Gastroesophageal sphincter (tissue), 3 donors: ENCODE measurements at regions not wholly inside any gene's neighbourhood (a gene's known extent, or its start where the extent isn't known, plus 50 kb on each side); places are given as distances from the start of the nearest gene placed in this dataset.

ENCODE experiments used
- CTCF ChIP-seq, 4 experiments: fragments of 200-600 bp in 2 of 4; fragments of 450-650 bp in 2 of 4; sonication (generic) in 1 of 4; IDR thresholded peaks; one replicate each; pipeline ENCODE4 v1.5.1; 2017 to 2019; ENCODE audit warnings: antibody characterized with exemption in 4 of 4, mild to moderate bottlenecking in 2 of 4, moderate library complexity in 2 of 4
- EP300 ChIP-seq: sonication (generic); formaldehyde crosslinking; IDR thresholded peaks from one replicate; pipeline ENCODE4 v1.6.1; 2017; ENCODE audit warnings: antibody characterized with exemption, mild to moderate bottlenecking

GRCh38 chr2:118723394-118723793, 124.1 kb downstream of the EN1 start:
- no peak for TF ChIP-seq CTCF (IDR thresholded peaks at IDR 0.05)
- TF ChIP-seq EP300 = no peak
